HG03097 (cell line): ENCODE measurements at regions not wholly inside any gene's neighbourhood (a gene's known extent, or its start where the extent isn't known, plus 50 kb on each side); places are given as distances from the start of the nearest gene placed in this dataset.

Experiments
- ATAC-seq: cut with Tn5 transposase; IDR thresholded peaks from one replicate; pipeline ENCODE4 v1.9.1; 2021; ENCODE audit not compliant: unreplicated experiment, low FRiP score

DNA sequence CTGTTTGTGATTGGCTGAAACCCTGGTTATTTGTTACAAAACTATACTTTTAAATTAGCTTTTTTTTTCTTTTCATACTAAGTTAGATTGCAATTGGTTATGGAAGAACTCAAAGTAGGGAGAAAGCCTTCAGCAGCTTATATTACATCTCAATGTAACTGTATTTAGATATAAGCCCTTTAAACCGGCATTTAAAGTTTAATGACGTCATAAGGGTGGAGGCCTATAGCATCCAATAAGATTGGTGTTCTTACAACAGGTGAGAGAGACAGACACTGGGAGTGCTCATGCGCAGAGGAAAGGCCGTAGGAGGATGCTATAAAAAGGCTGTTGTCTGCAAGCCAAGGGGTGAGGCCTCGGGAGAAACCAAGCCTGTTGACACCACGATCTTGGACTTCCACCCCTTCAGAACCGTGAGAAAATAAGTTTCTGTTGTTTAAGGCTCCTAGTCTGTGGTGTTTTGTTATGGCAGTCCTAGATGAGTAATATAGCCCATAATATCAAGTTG is 1198.8 kb upstream of the SPRY2 start:
- ATAC-seq, result no peak

DNA sequence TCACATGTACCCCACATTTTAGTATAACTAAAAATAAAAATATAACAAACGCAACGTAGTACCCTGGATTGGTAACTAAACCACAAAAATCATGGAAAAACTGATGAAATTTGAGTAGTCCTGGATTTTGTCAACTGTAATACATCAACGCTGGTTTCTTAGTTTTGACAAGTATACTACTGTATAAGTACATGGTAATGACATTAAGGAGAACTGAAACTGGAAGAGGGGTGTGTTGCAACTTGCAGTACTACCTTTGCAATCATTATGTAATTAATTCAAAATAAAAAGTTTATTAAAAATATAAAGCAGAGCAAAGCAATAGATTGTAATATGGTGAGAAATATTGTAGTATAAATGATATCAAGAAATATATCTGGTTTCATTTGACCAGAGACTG is 1158.0 kb upstream of the SPRY2 start:
- no peak for ATAC-seq

DNA sequence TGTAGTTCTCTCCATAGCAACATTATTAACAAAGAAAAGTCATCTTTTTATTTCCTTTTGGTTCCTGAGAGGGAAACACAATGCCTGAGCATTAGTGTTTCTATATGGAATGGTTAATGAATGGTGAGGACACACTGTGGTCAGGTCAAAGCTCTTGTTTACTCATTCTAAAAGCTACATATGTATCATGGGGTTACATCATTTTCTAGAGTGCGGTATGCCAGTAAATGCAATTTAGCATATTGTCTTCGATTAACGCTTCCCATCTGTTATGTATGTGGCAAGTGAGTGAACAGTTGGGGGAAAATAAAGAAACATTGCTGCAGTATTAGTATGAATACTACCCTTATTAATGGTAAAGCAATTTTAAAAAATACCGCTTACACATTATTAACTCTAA is 1152.2 kb upstream of the SPRY2 start:
- peak; percentile 81 for ATAC-seq

DNA sequence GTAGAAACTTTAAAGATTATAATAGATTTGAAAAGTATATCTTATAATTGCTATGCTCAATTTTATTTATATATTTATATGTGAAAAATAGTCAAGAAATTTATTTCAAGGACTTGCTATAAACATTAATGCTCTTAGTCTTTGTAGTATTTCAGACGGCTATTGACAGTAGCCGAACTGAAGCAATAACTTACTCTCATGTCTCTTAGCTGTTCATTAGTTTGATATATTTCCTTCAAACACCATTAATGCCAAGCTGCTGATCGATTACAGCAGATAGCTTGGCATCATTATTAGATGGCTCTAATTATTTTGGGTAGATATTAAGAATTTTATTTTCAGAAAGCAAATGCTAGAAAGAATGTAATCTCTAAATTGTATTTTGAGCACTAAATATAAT is 1151.5 kb upstream of the SPRY2 start:
- ATAC-seq, result no peak

DNA sequence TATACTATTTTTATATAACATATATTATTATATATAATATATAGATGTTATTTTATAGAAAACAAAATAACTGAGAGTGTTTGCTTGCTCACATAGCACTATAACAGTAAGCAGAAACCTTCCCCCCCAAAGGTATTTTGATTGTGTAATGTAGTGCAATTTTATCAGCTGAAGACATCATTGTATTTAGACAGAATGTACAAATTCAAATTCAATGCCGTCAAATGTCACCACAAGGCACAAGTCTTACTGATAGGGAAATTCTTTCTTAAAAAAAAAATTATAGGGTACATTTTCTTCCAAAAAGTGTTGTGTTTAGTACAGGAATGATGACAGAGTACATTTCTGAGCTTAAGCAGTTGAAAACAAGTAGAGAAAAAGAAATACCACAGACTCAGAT is 1147.1 kb upstream of the SPRY2 start:
- no peak for ATAC-seq

DNA sequence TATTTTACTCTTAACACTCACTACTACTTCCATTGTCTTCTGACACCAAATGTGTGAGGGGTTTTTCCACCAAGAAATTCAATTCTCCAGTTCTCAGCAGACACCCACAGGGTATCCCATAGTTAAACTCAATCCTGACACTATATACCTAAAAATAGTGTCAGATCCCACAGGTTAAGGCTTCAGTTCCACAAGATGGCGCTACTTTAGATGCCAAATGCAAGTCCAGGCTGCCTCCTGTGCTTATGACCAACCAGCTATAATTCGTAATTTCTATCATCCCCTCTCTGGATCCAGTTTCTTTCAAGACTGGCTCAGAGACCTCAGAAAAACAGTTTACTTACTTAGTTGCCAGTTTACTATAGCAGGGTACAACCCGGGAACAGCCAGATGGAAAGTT is 1146.2 kb upstream of the SPRY2 start:
- no peak for ATAC-seq

DNA sequence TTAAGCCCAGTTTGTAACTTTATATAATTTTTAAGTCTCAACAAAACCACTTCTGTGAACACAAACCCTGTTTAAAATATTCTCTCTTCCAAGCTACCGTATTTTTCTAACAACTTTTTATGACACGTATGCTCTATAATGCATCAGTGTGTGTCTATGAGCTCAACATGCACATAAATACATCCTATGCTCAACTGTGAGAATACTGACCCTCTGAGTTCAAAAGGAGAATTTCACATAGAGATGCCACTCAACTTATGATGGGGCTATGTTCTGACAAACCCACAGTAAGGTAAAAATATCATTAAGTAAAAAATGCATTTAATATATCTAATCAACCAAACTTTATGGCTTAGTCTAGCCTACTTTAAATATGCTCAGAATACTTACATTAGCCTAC is 1139.7 kb upstream of the SPRY2 start:
- peak; percentile 65 for ATAC-seq

DNA sequence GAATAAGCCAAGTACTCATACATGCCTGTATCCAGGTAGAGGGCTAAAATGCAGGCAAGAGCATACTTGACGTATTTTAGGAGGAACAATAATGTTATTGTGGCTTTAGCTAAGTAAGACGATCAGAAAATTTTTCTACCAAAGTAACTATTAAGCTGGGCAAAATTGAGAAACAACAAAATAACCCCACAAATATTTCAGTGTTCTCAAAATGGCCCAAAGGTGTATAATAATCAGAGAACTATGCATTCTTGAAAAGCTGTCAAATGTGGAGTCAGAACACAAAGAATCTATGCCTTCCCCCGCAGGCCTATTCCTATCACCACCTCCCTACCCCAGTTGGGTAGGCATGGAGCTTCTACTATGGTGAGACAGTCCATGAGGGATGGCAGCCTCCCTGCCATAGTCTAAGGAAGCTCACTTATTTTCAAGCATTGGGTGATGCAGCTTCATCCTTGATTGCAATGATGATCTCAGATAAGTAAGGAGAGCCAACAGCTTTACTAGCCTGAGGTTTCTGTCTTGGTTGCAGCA is 1132.5 kb upstream of the SPRY2 start:
- no peak for ATAC-seq

DNA sequence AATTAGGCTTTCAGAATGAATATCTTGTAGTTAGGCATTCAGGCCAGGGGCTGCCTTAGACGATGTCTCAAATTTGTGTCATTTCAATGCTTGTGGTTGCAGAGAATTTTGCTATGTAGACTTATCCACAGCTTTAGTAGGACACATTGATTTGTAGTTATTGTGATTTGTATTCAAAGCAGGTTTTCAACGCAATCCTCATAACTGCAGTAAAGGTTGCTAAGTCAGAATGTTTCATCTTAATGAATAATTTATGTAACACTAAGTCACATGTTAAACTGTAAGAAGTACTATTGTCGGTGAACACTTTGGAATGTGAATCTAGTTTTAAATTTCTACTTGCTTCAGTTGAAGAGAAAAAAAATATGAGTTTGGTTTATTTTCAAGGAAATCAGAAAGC is 1117.2 kb upstream of the SPRY2 start:
- ATAC-seq, result no peak

DNA sequence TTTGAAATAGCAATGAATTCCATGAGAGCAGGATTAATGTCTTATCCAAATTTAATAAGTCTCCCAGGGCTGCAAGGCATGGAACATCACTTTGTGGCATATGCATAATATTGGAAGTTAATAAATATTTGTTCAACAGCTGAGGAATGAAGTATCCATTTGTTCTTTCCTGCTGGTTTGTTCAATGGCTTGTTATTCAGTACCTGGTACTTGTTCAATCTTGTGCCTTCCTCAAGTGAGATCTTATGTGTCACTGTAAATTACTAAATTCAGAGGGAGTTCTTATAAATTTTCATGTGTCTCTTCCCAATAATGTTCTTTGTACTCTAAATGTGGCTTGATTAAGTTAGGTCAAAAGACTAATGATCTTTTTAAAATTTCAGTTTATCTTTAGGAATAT is 1105.5 kb upstream of the SPRY2 start:
- no peak for ATAC-seq

DNA sequence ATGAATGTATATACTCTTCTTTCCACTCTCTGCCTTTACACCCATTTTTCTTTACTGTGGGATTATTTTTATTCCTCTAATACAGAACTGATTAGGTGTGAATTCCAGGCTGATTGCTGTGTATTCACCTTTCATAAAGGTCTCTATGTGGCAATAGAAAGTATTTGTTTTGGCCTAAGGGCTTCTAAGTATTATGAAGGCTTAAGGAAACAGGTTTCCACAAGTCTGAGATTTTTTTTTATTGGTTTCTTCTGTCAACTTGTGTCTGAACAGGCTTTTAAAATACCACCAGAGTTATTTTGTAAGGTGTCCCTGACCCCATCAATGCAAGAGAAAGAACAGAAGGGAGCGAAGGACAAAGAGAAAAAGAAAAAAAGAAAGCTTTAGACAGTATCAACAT is 1102.0 kb upstream of the SPRY2 start:
- no peak for ATAC-seq

DNA sequence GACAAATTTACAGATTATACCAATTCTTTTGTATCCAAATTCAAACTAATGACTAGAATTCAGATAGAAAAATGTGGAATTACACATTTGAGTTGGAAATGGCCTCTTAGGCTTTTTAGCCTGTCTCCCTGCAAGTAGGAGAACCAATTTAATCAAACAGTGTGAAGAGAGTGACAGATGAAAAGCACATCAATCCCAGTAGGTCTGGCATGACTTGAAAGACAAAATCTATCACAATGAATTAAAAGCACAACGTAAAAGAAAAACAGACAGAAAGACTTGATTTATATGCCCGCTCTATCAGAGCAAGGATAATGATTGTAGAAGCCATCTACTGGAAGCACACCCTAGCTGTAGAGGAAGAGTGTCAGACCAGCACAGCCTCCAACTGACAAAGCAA is 1084.4 kb upstream of the SPRY2 start:
- ATAC-seq, result no peak

DNA sequence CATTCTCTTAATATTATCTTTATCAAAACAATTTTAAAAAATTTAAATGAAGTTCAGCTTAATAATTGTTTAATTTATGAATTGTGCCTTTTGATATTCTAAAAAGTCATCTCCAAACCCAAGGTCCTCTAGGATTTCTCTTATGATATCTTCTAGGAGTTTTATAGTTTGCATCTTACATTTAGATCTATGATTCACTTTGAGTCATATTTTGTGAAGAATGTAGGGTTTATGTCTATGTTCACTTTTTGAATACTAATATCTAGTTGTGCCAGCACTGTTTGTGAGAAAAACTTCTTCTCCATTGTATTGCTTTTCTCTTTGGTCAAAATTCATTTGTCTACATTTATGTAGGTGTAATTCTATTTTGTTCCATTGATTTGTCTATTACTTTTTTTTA is 1068.4 kb upstream of the SPRY2 start:
- ATAC-seq, result no peak

DNA sequence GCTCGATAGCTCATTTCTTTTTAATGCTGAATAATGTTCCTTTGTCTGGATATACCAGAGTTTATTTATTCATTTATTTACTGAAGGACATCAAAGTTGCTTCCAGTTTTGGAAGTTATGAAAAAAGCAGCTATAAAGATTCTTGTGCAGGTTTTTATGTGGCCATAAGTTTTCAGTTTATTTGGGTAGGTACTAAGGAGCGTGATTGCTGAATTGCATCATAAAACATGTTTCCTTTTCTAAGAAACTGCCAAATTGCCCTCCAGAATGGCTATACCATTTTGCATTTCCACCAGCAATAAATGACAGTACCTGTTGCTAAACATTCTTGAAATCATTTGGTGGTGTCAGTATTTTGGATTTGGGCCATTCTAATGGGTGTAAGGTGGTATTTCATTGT is 1067.7 kb upstream of the SPRY2 start:
- ATAC-seq, result no peak

DNA sequence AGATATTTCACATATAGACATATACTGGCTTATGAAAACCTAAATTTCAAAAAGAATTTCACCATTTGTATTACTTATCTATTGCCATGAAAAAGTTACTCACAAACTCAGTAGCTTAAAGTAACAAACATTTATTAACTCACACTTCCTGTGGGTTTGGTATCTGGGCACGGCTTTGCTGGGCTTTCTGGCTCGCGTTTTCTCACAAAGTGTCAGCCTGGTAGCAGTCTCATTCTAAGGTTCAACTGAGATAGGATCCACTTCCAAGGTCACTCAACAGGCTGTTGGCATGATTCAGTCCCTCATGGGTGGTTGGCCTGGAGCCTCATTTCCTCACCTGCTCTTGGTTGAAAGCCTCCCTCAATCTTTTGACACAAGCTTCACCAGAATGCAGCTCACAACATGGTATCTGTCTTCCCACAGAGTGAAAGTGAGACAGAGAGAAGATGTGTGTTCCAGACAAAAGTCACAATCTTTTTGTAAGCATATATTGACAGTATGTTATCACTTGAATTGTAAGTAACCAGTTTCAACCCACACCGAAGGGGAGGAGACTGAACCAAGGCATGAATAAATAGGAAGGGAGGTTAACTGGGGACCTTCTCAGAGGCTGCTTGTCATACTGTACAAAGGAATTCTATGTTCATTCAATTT is 1065.8 kb upstream of the SPRY2 start:
- ATAC-seq, result peak; percentile 95

DNA sequence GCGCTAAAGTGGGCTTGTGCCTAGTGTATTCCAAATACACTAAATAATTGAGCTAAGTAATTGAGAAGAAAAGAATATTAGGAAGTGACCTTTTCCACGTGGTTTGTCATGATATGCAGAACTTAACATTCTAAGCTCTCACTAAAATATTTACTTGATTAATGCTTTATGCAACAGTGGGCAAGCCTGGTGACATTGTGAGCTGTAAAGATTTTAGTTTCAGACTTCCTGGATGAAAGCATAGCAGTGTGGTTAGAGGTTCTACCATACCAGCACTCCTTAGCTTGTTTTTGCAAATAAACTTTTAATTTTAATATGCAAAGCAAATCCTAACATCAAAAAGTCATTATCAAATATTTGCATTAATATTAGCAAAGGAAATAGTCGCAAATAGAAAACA is 1065.1 kb upstream of the SPRY2 start:
- ATAC-seq, result no peak

DNA sequence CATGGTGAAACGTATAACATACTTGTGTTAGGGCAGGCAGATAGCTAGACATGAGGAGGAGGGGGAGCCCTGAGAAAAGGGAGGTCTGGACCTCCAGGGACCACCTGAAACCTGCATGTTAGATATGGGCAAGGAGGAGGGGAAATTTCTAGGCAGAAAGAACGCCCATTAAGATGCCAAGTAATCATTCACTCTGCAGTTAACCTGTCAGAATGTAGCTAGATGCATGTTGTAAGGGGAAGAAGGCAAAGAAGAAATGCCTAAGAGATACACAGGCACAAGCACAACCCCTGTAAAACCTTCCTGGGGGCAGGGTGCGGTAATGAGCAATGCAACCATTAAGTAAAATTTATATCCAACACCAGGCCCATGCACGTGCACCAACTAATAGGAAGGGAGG is 1055.3 kb upstream of the SPRY2 start:
- no peak for ATAC-seq

DNA sequence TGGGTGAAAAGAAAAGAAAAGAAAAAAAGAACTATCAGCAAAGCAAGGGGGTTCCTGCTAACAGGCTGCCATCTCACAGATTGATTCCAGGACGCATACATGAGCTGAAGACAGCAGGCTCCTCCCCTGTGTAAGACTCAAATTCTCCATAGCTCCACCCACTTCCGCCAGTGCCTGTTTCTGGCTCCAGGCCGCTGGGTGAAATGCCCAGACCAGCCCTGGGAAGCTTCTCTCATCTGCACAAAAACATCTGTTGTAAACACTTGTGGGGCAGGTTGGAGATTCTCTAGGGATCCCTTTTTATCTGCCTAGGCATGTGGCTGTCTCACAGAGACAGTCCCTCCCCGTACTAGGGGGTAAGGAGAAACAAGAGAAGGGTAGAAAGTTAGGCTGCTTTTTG is 1054.4 kb upstream of the SPRY2 start:
- ATAC-seq, result no peak

DNA sequence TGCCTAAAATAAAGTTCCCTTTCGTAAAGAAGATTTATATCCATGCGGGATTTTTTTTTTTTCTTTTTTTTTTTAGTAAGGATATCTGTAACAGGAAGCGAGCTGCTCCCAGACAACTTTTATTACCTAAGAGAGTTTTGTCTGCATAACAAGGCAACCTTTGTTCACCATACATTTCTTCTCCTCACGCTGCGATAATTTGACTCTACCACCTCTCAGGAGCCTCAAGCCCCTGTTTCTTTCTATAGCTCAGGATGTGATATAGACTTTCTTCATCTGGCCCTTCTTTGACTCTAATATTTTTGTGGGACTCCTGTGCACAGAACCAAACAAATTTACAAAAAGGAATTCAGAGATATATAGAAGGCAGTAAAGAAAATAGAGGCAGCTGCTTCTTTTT is 1053.7 kb upstream of the SPRY2 start:
- no peak for ATAC-seq

DNA sequence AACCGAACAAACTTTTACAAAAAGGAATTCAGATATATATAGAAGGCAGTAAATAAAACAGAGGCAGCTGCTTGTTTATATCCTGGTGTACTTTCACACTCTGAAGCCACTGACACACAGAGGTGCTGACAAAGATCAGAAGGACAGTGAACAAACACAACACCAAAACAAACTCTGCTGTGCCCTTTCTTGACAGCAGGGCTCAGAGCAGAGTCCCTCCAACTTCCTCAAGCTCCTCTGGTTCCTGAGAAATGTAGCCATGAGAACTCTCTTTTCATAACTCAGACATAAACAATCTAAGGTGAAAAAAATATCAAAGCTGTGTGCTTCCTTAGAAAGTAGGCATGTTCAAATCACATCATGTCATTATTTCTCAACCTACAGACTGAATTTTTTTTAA is 1052.8 kb upstream of the SPRY2 start:
- ATAC-seq, result no peak

DNA sequence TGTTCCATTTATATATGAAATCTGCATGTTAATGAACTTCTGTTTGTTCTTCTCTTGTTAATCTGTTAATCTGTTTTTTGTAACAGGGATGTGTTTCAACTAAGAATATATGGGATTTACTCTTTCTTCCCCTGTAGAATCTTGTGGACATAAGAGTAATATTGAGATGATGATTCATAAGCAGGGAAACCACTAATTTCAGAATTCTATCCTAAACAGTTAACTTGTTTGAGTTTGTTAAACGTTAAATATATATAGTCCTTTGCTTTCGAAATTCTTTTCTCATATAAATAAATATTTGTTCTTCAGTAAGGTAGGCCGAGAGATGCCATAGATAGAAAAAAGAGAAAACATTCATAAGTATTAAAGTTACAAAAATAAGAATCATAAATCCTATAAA is 1052.2 kb upstream of the SPRY2 start:
- no peak for ATAC-seq

DNA sequence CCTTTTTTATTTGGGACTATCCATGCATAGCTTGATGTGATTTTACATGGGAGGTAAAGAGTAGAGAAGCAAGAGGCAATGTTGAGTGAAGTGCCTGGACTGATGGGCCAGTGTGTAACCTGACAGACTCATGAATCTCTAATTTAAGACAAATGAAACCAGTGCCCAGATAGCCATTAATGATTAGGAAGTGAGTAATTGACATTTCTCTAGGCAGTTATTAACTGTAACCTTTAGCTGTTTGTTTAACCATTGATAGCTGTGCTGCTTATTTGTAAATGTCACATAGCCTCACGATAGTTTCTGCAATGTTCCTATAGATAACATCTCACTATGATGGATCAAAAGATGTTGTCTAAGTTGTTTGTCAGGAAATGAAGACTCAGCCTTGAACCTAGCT is 1047.5 kb upstream of the SPRY2 start:
- peak; percentile 81 for ATAC-seq

DNA sequence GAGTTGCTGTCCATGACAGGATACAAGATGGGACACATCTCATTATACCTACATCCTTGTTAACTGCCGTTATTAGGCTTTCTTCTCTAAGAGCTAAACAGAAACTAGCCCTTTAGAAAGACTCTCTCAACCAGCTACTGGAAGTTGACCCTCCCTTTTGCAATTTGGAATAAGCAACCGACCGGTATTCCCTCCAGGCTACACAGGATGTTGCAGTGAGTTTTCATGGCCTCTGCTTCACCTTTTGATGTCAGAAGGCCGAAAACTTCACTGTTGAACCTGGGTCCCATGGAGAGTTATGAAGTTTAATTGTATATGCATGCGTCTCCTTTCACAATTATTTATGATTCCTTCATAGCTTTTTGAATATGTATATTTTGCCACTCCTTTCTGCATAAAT is 1042.5 kb upstream of the SPRY2 start:
- no peak for ATAC-seq
